Trophoblast cell (in vitro differentiated cells and primary cell): ENCODE measurements at regions not wholly inside any gene's neighbourhood (a gene's known extent, or its start where the extent isn't known, plus 50 kb on each side); places are given as distances from the start of the nearest gene placed in this dataset.

Experiments used
- DNase-seq, 2 donors: peaks; one replicate each; pipeline ENCODE4 v3.0.0-alpha.2; 2016
- H2AFZ ChIP-seq: 2 replicates; pipeline ENCODE4 v1.6.1; 2013; ENCODE audit warnings: low read length, moderate library complexity, mild to moderate bottlenecking; ENCODE audit not compliant: insufficient read depth, poor library complexity
- H2AK5ac ChIP-seq: 2 replicates; pipeline ENCODE4 v1.6.1; 2013; ENCODE audit warnings: mild to moderate bottlenecking, low read length
- H2BK120ac ChIP-seq: 2 replicates; pipeline ENCODE4 v1.6.1; 2013; ENCODE audit warnings: low read length, mild to moderate bottlenecking, moderate library complexity; ENCODE audit not compliant: insufficient read depth, poor library complexity
- H2BK12ac ChIP-seq: 2 replicates; pipeline ENCODE4 v1.6.1; 2013; ENCODE audit warnings: mild to moderate bottlenecking, low read length, moderate library complexity
- H2BK5ac ChIP-seq: 2 replicates; pipeline ENCODE4 v1.6.1; 2013; ENCODE audit warnings: low read length, low read depth, moderate library complexity, mild to moderate bottlenecking; ENCODE audit not compliant: poor library complexity
- H3K14ac ChIP-seq: 2 replicates; pipeline ENCODE4 v1.6.1; 2013; ENCODE audit warnings: mild to moderate bottlenecking, low read length
- H3K18ac ChIP-seq: 2 replicates; pipeline ENCODE4 v1.6.1; 2013; ENCODE audit warnings: mild to moderate bottlenecking, low read length
- H3K23ac ChIP-seq: 2 replicates; pipeline ENCODE4 v1.6.1; 2013; ENCODE audit warnings: low read length
- H3K27ac ChIP-seq: 2 replicates; pipeline ENCODE4 v1.5.1; 2013; ENCODE audit warnings: low read depth, mild to moderate bottlenecking, inconsistent platforms, low read length, moderate library complexity
- H3K27me3 ChIP-seq: 2 replicates; pipeline ENCODE4 v1.6.1; 2013; ENCODE audit warnings: inconsistent platforms, mild to moderate bottlenecking, low read length, moderate library complexity; ENCODE audit not compliant: insufficient read depth
- H3K36me3 ChIP-seq, 2 experiments: 1 replicate in 1 of 2; 2 replicates in 1 of 2; pipeline ENCODE4 v1.6.1; 2013; ENCODE audit warnings: low read length in 2 of 2, mild to moderate bottlenecking in 2 of 2, moderate library complexity in 1 of 2; ENCODE audit not compliant: insufficient read depth in 2 of 2, control insufficient read depth in 1 of 2
- H3K4ac ChIP-seq: 2 replicates; pipeline ENCODE4 v1.6.1; 2013; ENCODE audit warnings: low read depth, mild to moderate bottlenecking, low read length, moderate library complexity
- H3K4me1 ChIP-seq, 2 experiments: 1 replicate in 1 of 2; 2 replicates in 1 of 2; pipeline ENCODE4 v1.6.1; 2013; ENCODE audit warnings: low read length in 2 of 2, mild to moderate bottlenecking in 2 of 2, moderate library complexity in 1 of 2; ENCODE audit not compliant: insufficient read depth in 2 of 2, control insufficient read depth in 1 of 2
- H3K4me2 ChIP-seq: 2 replicates; pipeline ENCODE4 v1.6.1; 2013; ENCODE audit warnings: inconsistent platforms, mild to moderate bottlenecking, low read length, moderate library complexity
- H3K4me3 ChIP-seq: 2 replicates; pipeline ENCODE4 v1.5.1; 2013; ENCODE audit warnings: mild to moderate bottlenecking, low read depth, low read length, inconsistent platforms
- H3K79me1 ChIP-seq: one replicate; pipeline ENCODE4 v1.6.1; 2013; ENCODE audit warnings: low read length
- H3K79me2 ChIP-seq: 2 replicates; pipeline ENCODE4 v1.6.1; 2013; ENCODE audit warnings: low read length, mild to moderate bottlenecking; ENCODE audit not compliant: control insufficient read depth, insufficient read depth, poor library complexity
- H3K9ac ChIP-seq: 2 replicates; pipeline ENCODE4 v1.6.1; 2013; ENCODE audit warnings: mild to moderate bottlenecking, low read length
- H3K9me3 ChIP-seq: 2 replicates; pipeline ENCODE4 v1.6.1; 2013; ENCODE audit warnings: low read depth, mild to moderate bottlenecking, control low read depth, inconsistent platforms, low read length; ENCODE audit not compliant: insufficient read depth
- H4K12ac ChIP-seq: 2 replicates; pipeline ENCODE4 v1.6.1; 2013; ENCODE audit warnings: low read depth, mild to moderate bottlenecking, low read length, moderate library complexity
- H4K8ac ChIP-seq: 2 replicates; pipeline ENCODE4 v1.6.1; 2013; ENCODE audit warnings: low read depth, mild to moderate bottlenecking, low read length, moderate library complexity
- H4K91ac ChIP-seq: one replicate; pipeline ENCODE4 v1.6.1; 2013; ENCODE audit warnings: low read depth, mild to moderate bottlenecking, low read length, moderate library complexity
- WGBS: extraction: QIAGEN DNeasy Blood & Tissue Kit; methylation state at CpG from one replicate; pipeline ENCODE4 v1.1.7; 2013; ENCODE audit warnings: missing lambda C conversion rate; ENCODE audit not compliant: insufficient read length, insufficient coverage; ENCODE audit errors: extremely low coverage; 5-methylcytosine and 5-hydroxymethylcytosine counted together

DNA sequence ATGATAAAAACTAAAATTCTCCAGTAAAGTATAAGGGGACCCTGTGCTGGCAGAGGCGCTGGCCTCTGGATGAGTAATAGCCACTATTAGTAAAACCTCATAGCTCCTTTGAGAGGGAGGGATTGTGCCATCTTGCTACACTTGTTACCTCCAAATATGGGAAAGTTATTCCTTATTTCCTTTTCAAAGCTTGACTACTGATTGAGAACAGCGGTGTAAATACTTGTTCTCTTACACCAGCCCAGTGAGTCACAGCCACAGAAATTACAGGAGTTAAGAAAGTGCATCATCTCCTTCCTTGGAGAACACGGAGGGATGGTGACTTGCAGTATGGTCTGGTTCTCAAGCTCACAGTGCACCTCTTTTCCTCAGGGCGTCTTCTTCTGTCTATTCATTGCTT is 379.0 kb downstream of the EFNB2 start:
- Histone ChIP-seq H3K36me3 (no peaks in the 10 kb centered on the region), H3K27ac (peak overlapping the region; percentile 58)
- WGBS = no CpG with 5 or more reads among the region's 4 CpGs

DNA sequence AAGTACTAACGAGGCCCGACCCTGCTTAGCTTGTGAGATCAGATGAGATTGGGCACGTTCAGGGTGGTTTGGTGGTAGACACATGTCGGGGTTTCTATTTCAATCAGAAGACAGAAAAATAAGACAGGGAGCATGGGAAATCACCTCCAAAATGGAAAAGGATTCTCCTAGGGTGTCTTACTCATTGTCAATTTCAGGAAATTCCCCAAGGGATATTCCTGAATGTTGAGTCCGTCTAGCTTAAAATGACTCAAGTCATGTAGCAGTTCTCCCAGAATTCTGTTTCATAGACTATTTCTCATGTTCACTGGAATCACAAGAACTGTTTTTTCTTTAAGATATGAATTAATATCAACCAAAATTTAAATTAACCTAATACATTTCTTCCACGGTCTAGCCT is 380.1 kb downstream of the EFNB2 start:
- no peak overlapping the region for H2BK120ac ChIP-seq

More for the DNA sequence above, 379.0 kb downstream of the EFNB2 start:
- Histone ChIP-seq H4K91ac (no peak overlapping the region), H2BK120ac (no peak overlapping the region), H4K8ac (no peak overlapping the region), H3K4ac (no peak overlapping the region), H3K4me2 (no peak overlapping the region), H2AFZ (no peak overlapping the region), H3K79me2 (no peaks in the 10 kb centered on the region), H3K14ac (no peak overlapping the region), H3K9ac (no peak overlapping the region), H3K4me1 (peaks cover 11% of the 10 kb centered on the region in 2 experiments), H3K4me3 (no peak overlapping the region), H3K9me3 (no peaks in the 10 kb centered on the region), H2BK5ac (no peak overlapping the region), H3K27me3 (no peaks in the 10 kb centered on the region), H4K12ac (no peak overlapping the region), H2AK5ac (no peak overlapping the region), H3K79me1 (peaks cover 8% of the 10 kb centered on the region), H2BK12ac (no peak overlapping the region), H3K18ac (no peak overlapping the region), H3K23ac (no peak overlapping the region)
- DNase-seq = peak; percentile 64 to 72

DNA sequence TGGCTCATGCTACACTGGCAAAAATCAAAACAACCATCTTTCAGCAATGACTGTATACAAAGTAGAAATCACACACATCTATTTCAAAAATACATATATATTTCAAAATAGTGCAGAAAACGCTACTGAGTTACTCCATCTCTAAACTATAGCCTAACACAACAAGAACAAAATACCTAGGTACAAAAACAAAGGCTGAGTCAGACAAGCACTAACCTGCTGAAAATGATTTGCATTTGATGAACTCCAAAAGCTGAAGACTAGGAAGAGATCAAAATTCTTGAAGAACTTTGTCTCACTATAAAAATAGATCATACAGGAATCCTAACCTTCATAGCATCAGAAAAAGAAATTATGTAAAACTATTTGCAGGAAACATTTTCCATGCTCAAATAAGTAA is 381.6 kb downstream of the EFNB2 start:
- no peak overlapping the region for H3K23ac ChIP-seq
- peaks cover 5 to 6% of the 10 kb centered on the region in 2 experiments for H3K4me1 ChIP-seq
- H4K8ac ChIP-seq = no peak overlapping the region
- no peak overlapping the region for H3K14ac ChIP-seq
- no peak overlapping the region for H3K4ac ChIP-seq
- H4K91ac ChIP-seq = no peak overlapping the region
- no CpG with 5 or more reads among the region's 1 CpG for WGBS
- no peak overlapping the region for H4K12ac ChIP-seq
- H3K18ac ChIP-seq = no peak overlapping the region
- no peak for DNase-seq
- H2BK120ac ChIP-seq = no peak overlapping the region
- H3K79me1 ChIP-seq = peaks cover 6% of the 10 kb centered on the region
- H3K9ac ChIP-seq = no peak overlapping the region
- no peak overlapping the region for H3K4me3 ChIP-seq
- H2AFZ ChIP-seq = no peak overlapping the region
- H2AK5ac ChIP-seq = no peak overlapping the region
- no peak overlapping the region for H3K4me2 ChIP-seq
- H2BK12ac ChIP-seq = no peak overlapping the region
- H2BK5ac ChIP-seq = no peak overlapping the region
- no peaks in the 10 kb centered on the region for H3K79me2 ChIP-seq
- no peak overlapping the region for H3K27ac ChIP-seq
- no peaks in the 10 kb centered on the region for H3K36me3 ChIP-seq
- no peaks in the 10 kb centered on the region for H3K9me3 ChIP-seq
- no peaks in the 10 kb centered on the region for H3K27me3 ChIP-seq

More for the DNA sequence above, 380.1 kb downstream of the EFNB2 start:
- no peak overlapping the region for H3K4ac ChIP-seq
- no peak overlapping the region for H2BK5ac ChIP-seq
- no peak overlapping the region for H3K14ac ChIP-seq
- no peaks in the 10 kb centered on the region for H3K9me3 ChIP-seq
- H3K36me3 ChIP-seq = no peaks in the 10 kb centered on the region
- no peak overlapping the region for H2AK5ac ChIP-seq
- peak in 1 of 2 donors; percentile 21 for DNase-seq
- no peak overlapping the region for H2BK12ac ChIP-seq
- no peak overlapping the region for H4K91ac ChIP-seq
- H3K18ac ChIP-seq = no peak overlapping the region
- no peak overlapping the region for H4K12ac ChIP-seq
- H3K27me3 ChIP-seq = no peaks in the 10 kb centered on the region
- H3K79me2 ChIP-seq = no peaks in the 10 kb centered on the region
- no peak overlapping the region for H2AFZ ChIP-seq
- no peak overlapping the region for H3K23ac ChIP-seq
- H3K27ac ChIP-seq = no peak overlapping the region
- H3K4me2 ChIP-seq = no peak overlapping the region
- no peak overlapping the region for H4K8ac ChIP-seq
- H3K79me1 ChIP-seq = peaks cover 8% of the 10 kb centered on the region
- no peak overlapping the region for H3K4me3 ChIP-seq
- peaks cover 11% of the 10 kb centered on the region in 2 experiments for H3K4me1 ChIP-seq
- WGBS = 100% methylated on average over 1 of the region's 6 CpGs
- H3K9ac ChIP-seq = no peak overlapping the region

DNA sequence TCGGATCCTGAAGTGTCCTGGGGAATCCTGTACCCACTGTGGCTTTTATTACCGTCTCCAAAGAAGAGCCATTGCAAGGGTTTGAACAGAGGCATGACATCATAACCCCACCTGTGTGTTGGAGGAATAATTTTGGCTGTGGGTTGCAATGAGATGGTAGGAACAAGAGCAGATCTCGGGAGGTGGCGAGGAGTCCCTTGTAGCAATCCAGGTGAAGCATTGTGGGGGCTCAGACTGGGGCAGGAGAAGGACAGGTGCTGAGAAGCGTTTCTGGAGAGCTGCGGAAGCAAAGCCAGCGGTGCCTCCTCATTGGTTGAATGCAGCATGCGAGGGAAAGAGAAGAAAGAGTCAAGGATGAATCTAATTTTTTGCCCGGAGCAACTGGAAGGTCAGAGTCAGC is 382.4 kb downstream of the EFNB2 start:
- no peak overlapping the region for H3K4me2 ChIP-seq
- H3K9me3 ChIP-seq = no peaks in the 10 kb centered on the region
- H3K36me3 ChIP-seq = no peaks in the 10 kb centered on the region
- H3K4ac ChIP-seq = no peak overlapping the region
- no peaks in the 10 kb centered on the region for H3K27me3 ChIP-seq
- peaks cover 5 to 6% of the 10 kb centered on the region in 2 experiments for H3K4me1 ChIP-seq
- no peak overlapping the region for H2AFZ ChIP-seq
- H3K79me2 ChIP-seq = no peaks in the 10 kb centered on the region
- no peak overlapping the region for H3K4me3 ChIP-seq
- no peak overlapping the region for H3K27ac ChIP-seq
- no peak overlapping the region for H4K12ac ChIP-seq
- H2AK5ac ChIP-seq = peak overlapping the region; percentile 79
- peak overlapping the region; percentile 44 for H2BK120ac ChIP-seq
- no peak overlapping the region for H4K8ac ChIP-seq
- peak overlapping the region; percentile 58 for H2BK12ac ChIP-seq
- no peak overlapping the region for H3K23ac ChIP-seq
- no peak overlapping the region for H3K14ac ChIP-seq
- no peak for DNase-seq
- H2BK5ac ChIP-seq = no peak overlapping the region
- no peak overlapping the region for H3K18ac ChIP-seq
- H4K91ac ChIP-seq = peak overlapping the region; percentile 70
- peaks cover 7% of the 10 kb centered on the region for H3K79me1 ChIP-seq
- H3K9ac ChIP-seq = no peak overlapping the region
- WGBS = no CpG with 5 or more reads among the region's 9 CpGs
